ENCODE measurements at regions not wholly inside any gene's neighbourhood (a gene's known extent, or its start where the extent isn't known, plus 50 kb on each side); places are given as distances from the start of the nearest gene placed in this dataset.

DNA sequence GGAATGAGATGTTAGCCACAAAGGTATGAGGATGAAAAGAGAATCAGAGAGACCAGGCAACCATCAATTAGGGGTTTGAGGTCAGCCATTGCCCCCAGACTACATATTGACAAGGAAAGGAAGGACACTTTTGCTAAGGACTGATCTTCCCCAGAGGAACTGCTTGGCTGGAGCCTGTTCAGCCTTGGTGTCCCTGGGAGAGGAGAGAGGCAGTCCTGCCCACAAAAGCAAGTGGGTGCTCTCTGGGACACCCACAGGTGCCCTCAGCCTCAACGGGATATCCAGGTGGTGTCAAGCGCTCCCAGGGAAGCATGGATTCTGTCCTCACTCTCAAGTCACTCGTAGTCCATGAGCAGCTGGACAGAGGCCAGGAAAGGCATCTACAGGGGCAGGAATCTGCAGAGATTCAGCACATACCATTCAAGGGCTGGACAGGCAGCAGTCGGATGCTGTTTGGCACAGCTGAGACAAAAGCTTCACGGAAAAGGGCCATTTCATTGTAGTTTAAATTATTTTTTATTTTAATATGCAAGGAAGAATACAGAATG lies 166.2 kb downstream of the UACA start:
- H3K27me3 ChIP-seq (ENCODE audit: insufficient read depth, poor library complexity, severe bottlenecking): no peaks in the 10 kb centered on the region
- no peak overlapping the region for H3K27ac ChIP-seq (replicated peaks)
- no peak for DNase-seq (ENCODE audit: low read depth in 1 of 2, low spot score in 1 of 2)
- TF ChIP-seq SPI1 (IDR thresholded peaks at IDR 0.05; ENCODE audit: borderline replicate concordance, low read depth) (no peak), POLR2AphosphoS5 (IDR thresholded peaks at IDR 0.05; ENCODE audit: low read depth) (no peak), GABPA (IDR thresholded peaks at IDR 0.05; ENCODE audit: low read depth) (no peak)
- TF ChIP-seq, protein P1, sequence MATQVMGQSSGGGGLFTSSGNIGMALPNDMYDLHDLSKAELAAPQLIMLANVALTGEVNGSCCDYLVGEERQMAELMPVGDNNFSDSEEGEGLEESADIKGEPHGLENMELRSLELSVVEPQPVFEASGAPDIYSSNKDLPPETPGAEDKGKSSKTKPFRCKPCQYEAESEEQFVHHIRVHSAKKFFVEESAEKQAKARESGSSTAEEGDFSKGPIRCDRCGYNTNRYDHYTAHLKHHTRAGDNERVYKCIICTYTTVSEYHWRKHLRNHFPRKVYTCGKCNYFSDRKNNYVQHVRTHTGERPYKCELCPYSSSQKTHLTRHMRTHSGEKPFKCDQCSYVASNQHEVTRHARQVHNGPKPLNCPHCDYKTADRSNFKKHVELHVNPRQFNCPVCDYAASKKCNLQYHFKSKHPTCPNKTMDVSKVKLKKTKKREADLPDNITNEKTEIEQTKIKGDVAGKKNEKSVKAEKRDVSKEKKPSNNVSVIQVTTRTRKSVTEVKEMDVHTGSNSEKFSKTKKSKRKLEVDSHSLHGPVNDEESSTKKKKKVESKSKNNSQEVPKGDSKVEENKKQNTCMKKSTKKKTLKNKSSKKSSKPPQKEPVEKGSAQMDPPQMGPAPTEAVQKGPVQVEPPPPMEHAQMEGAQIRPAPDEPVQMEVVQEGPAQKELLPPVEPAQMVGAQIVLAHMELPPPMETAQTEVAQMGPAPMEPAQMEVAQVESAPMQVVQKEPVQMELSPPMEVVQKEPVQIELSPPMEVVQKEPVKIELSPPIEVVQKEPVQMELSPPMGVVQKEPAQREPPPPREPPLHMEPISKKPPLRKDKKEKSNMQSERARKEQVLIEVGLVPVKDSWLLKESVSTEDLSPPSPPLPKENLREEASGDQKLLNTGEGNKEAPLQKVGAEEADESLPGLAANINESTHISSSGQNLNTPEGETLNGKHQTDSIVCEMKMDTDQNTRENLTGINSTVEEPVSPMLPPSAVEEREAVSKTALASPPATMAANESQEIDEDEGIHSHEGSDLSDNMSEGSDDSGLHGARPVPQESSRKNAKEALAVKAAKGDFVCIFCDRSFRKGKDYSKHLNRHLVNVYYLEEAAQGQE (IDR thresholded peaks at IDR 0.05; ENCODE audit: insufficient replicate concordance, low read depth): no peak
- TF ChIP-seq, protein P2, sequence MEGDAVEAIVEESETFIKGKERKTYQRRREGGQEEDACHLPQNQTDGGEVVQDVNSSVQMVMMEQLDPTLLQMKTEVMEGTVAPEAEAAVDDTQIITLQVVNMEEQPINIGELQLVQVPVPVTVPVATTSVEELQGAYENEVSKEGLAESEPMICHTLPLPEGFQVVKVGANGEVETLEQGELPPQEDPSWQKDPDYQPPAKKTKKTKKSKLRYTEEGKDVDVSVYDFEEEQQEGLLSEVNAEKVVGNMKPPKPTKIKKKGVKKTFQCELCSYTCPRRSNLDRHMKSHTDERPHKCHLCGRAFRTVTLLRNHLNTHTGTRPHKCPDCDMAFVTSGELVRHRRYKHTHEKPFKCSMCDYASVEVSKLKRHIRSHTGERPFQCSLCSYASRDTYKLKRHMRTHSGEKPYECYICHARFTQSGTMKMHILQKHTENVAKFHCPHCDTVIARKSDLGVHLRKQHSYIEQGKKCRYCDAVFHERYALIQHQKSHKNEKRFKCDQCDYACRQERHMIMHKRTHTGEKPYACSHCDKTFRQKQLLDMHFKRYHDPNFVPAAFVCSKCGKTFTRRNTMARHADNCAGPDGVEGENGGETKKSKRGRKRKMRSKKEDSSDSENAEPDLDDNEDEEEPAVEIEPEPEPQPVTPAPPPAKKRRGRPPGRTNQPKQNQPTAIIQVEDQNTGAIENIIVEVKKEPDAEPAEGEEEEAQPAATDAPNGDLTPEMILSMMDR (IDR thresholded peaks at IDR 0.05; ENCODE audit: insufficient read depth, low read length): no peak
- H3K4me3 ChIP-seq (replicated peaks; ENCODE audit: insufficient read depth, low read length): no peak overlapping the region

DNA sequence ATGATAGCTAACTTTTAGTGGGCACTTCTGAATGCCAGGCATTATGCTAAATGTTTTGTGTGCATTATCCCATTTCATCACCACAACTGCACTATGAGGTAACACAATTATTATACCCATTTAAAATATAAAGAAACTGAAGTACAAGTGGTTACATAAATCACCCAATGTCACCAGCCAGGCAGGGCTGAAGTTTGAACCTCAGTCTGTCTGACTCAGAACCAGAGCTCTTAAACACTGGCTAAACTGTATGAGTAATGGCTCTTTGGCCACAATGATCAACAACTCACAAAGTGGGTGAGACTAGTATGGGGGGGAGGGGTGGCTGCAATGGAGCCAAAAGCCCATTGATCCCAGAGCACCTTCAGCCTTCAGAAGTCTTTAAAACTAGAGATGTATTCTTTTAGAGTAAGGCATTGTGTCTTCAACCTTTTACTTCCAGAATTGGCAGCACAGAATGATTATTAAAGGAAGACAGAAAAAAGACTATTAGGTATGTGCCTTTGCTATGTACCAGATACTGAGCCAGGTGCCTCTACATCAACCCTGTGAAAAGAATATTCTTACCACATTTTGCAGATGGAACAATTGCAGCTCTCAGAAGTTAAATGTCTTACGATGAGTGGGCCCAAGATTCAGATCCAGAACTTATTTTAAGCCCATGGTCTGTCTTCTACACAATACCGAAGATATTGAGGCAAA lies 166.9 kb downstream of the UACA start:
- Histone ChIP-seq H3K4me3 (replicated peaks; ENCODE audit: insufficient read depth, low read length) (no peak overlapping the region), H3K27ac (replicated peaks) (no peak overlapping the region), H3K27me3 (ENCODE audit: insufficient read depth, poor library complexity, severe bottlenecking) (no peaks in the 10 kb centered on the region)
- DNase-seq (ENCODE audit: low read depth in 1 of 2, low spot score in 1 of 2): no peak
- TF ChIP-seq POLR2AphosphoS5 (IDR thresholded peaks at IDR 0.05; ENCODE audit: low read depth): no peak
- TF ChIP-seq, protein P1 (IDR thresholded peaks at IDR 0.05; ENCODE audit: insufficient replicate concordance, low read depth): no peak
- TF ChIP-seq GABPA (IDR thresholded peaks at IDR 0.05; ENCODE audit: low read depth): no peak
- no peak for TF ChIP-seq SPI1 (IDR thresholded peaks at IDR 0.05; ENCODE audit: borderline replicate concordance, low read depth)
- TF ChIP-seq, protein P2 (IDR thresholded peaks at IDR 0.05; ENCODE audit: insufficient read depth, low read length): no peak

DNA sequence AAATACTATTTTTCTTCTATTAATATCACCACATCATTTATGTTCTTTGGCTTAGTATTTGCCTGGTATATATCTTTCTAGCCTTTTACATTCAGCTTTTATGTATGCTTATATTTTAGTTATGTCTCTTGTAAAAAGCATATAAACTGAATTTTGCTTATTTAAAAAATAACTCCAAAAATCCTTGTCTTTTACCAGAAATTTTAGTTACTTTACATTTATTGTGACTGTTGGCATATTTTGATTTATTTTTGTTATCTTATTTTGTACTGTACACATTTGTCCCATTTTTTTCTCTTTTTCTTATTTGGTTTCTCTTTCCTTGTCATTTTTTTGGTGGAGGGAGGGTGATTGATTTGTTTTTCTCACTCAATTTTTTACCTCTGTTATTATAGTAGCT lies 169.6 kb downstream of the UACA start:
- no peak for DNase-seq (ENCODE audit: low read depth in 1 of 2, low spot score in 1 of 2)
- no peak overlapping the region for H3K4me3 ChIP-seq (replicated peaks; ENCODE audit: insufficient read depth, low read length)
- TF ChIP-seq, protein P1 (IDR thresholded peaks at IDR 0.05; ENCODE audit: insufficient replicate concordance, low read depth): no peak
- TF ChIP-seq, protein P2 (IDR thresholded peaks at IDR 0.05; ENCODE audit: insufficient read depth, low read length): no peak
- TF ChIP-seq SPI1 (IDR thresholded peaks at IDR 0.05; ENCODE audit: borderline replicate concordance, low read depth) (no peak), GABPA (IDR thresholded peaks at IDR 0.05; ENCODE audit: low read depth) (no peak), POLR2AphosphoS5 (IDR thresholded peaks at IDR 0.05; ENCODE audit: low read depth) (no peak)
- no peaks in the 10 kb centered on the region for H3K27me3 ChIP-seq (ENCODE audit: insufficient read depth, poor library complexity, severe bottlenecking)
- no peak overlapping the region for H3K27ac ChIP-seq (replicated peaks)
